ENCODE measurements at regions not wholly inside any gene's neighbourhood (a gene's known extent, or its start where the extent isn't known, plus 50 kb on each side); places are given as distances from the start of the nearest gene placed in this dataset.

- peak; percentile 81 for DNase-seq (ENCODE audit: low spot score)
Observed at GRCh38 chr2:104406261-104406726, 447.6 kb upstream of the POU3F3 start.

GRCh38 chr2:104407641-104408040 is 446.3 kb upstream of the POU3F3 start:
- no peak for DNase-seq (ENCODE audit: low spot score)

GRCh38 chr2:104408266-104408665 is 445.6 kb upstream of the POU3F3 start:
- DNase-seq (ENCODE audit: low spot score) = peak; percentile 32

- DNase-seq (ENCODE audit: low spot score) = no peak
Observed at GRCh38 chr2:104410136-104410535, 443.8 kb upstream of the POU3F3 start.

- peak; percentile 75 for DNase-seq (ENCODE audit: low spot score)
Observed at GRCh38 chr2:104412384-104412783, 441.5 kb upstream of the POU3F3 start.

- DNase-seq (ENCODE audit: low spot score) = no peak
Observed at GRCh38 chr2:104413890-104414289, 440.0 kb upstream of the POU3F3 start.

GRCh38 chr2:104415284-104415683 is 438.6 kb upstream of the POU3F3 start:
- DNase-seq (ENCODE audit: low spot score) = no peak

- DNase-seq (ENCODE audit: low spot score) = no peak
Observed at GRCh38 chr2:104416339-104417000, 437.4 kb upstream of the POU3F3 start.

GRCh38 chr2:104420420-104420819 is 433.5 kb upstream of the POU3F3 start:
- DNase-seq (ENCODE audit: low spot score) = no peak

GRCh38 chr2:104420953-104421352 is 433.0 kb upstream of the POU3F3 start:
- DNase-seq (ENCODE audit: low spot score) = no peak

- no peak for DNase-seq (ENCODE audit: low spot score)
Observed at GRCh38 chr2:104425850-104426595, 427.9 kb upstream of the POU3F3 start.

- no peak for DNase-seq (ENCODE audit: low spot score)
Observed at GRCh38 chr2:104428155-104428554, 425.8 kb upstream of the POU3F3 start.

GRCh38 chr2:104429639-104430358 is 424.1 kb upstream of the POU3F3 start:
- DNase-seq (ENCODE audit: low spot score) = no peak

- DNase-seq (ENCODE audit: low spot score) = peak; percentile 90
Observed at GRCh38 chr2:104430359-104430740, 423.6 kb upstream of the POU3F3 start.

GRCh38 chr2:104430852-104431251 is 423.1 kb upstream of the POU3F3 start:
- DNase-seq (ENCODE audit: low spot score) = peak; percentile 29

GRCh38 chr2:104431701-104432121 is 422.2 kb upstream of the POU3F3 start:
- peak; percentile 42 for DNase-seq (ENCODE audit: low spot score)

GRCh38 chr2:104432401-104432800 is 421.5 kb upstream of the POU3F3 start:
- DNase-seq (ENCODE audit: low spot score) = peak; percentile 37

- peak; percentile 47 for DNase-seq (ENCODE audit: low spot score)
Observed at GRCh38 chr2:104432991-104433390, 420.9 kb upstream of the POU3F3 start.

- no peak for DNase-seq (ENCODE audit: low spot score)
Observed at GRCh38 chr2:104433657-104434056, 420.3 kb upstream of the POU3F3 start.

- DNase-seq (ENCODE audit: low spot score) = peak; percentile 62
Observed at GRCh38 chr2:104434318-104434792, 419.6 kb upstream of the POU3F3 start.

GRCh38 chr2:104434966-104435365 is 418.9 kb upstream of the POU3F3 start:
- no peak for DNase-seq (ENCODE audit: low spot score)

- no peak for DNase-seq (ENCODE audit: low spot score)
Observed at GRCh38 chr2:104438481-104438880, 415.4 kb upstream of the POU3F3 start.

- DNase-seq (ENCODE audit: low spot score) = no peak
Observed at GRCh38 chr2:104443145-104443544, 410.8 kb upstream of the POU3F3 start.
